PFSK-1 (cell line): ENCODE measurements at regions not wholly inside any gene's neighbourhood (a gene's known extent, or its start where the extent isn't known, plus 50 kb on each side); places are given as distances from the start of the nearest gene placed in this dataset.

Experiments used
- FOXP2 ChIP-seq: optimal IDR thresholded peaks from 2 replicates; pipeline ENCODE3; 2011; ENCODE audit warnings: borderline replicate concordance, control low read depth, inconsistent platforms; ENCODE audit not compliant: insufficient read depth; ENCODE audit errors: extremely low read length, extremely low read depth
- POLR2AphosphoS5 ChIP-seq: IDR thresholded peaks from 2 replicates; pipeline ENCODE4 v1.6.1; 2012; ENCODE audit warnings: low read depth, mild to moderate bottlenecking, control low read depth, low read length, moderate library complexity
- REST ChIP-seq, 2 experiments: IDR thresholded peaks; 2 replicates each; pipeline versions ENCODE4 v1.6.1 to v1.8.0; 2011 to 2012; ENCODE audit warnings: low read depth in 2 of 2, low read length in 2 of 2, control low read depth in 1 of 2, inconsistent platforms in 1 of 2, mild to moderate bottlenecking in 1 of 2, moderate library complexity in 1 of 2; ENCODE audit not compliant: insufficient read depth in 1 of 2
- SIN3A ChIP-seq: IDR thresholded peaks from 2 replicates; pipeline ENCODE4 v1.6.1; 2012; ENCODE audit warnings: mild to moderate bottlenecking, low read length, moderate library complexity, borderline replicate concordance; ENCODE audit not compliant: insufficient read depth
- TAF1 ChIP-seq: IDR thresholded peaks from 2 replicates; pipeline ENCODE4 v1.6.1; 2012; ENCODE audit warnings: low read length, control low read depth, borderline replicate concordance; ENCODE audit not compliant: insufficient read depth

DNA sequence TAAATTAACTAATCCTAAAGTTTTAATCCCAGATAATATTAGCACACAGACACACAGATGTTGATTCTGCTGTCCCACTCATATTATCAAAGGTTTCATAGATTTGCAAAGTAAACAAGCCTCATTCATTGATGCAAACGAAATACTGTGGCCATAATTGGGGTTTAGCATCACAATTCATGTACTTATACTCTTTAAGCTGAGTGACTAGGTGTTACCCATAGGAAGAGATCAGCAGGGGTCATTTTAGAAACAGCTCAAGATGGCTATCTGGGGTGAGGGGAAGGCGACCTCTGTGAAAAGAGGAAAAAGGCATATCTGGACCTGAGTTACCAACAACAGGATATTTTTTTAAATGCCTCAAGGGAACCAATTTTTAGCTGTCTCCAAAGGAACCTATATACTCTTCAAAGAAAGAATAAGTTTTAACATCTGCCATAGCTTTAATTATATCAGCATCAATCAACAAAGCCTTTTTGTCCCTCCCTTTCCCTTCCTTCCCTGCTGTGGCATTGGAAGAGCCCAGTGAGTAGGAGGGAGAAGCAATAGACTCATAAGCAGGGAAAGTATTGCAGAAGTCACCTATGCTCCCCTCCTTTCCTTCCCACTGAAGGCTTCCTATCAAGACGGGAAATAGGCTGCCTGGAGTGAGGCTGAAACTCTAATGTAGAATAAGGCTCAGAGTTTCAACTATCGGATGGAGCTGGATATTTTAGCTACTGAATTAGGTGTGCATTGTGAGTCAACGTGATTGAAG is 553.4 kb downstream of the ZIC1 start:
- TF ChIP-seq TAF1, result no peak
- no peak for TF ChIP-seq POLR2AphosphoS5
- no peak for TF ChIP-seq FOXP2
- no peak for TF ChIP-seq SIN3A
- TF ChIP-seq REST (IDR thresholded peaks at IDR 0.05; ENCODE audit: insufficient read depth in 1 of 2, low read depth in 2 of 2, low read length in 2 of 2), result no peak

DNA sequence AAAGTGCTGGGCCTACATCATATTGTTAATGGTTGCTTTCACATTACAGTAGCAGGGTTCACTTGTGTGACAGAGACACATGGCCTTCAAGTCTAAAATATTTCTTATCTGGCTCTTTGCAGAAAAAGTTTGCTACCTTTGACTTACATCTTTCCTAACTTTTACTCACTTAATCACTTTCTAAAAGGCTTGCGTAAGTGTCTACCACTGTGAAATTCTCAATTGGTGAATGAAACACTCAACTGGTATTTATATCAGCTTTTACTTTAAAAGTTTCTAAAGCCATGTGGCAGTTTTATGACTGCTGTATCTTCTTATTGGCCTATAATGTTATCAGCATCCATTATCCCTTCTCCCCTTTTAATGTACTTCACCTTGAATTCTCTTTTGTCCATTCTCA is 554.5 kb downstream of the ZIC1 start:
- TF ChIP-seq TAF1 (no peak), POLR2AphosphoS5 (no peak)

- TF ChIP-seq SIN3A, result no peak
- no peak for TF ChIP-seq TAF1
- TF ChIP-seq POLR2AphosphoS5, result no peak
- TF ChIP-seq FOXP2, result no peak
- TF ChIP-seq REST (IDR thresholded peaks at IDR 0.05; ENCODE audit: insufficient read depth in 1 of 2, low read depth in 2 of 2, low read length in 2 of 2), result no peak
Measured at GRCh38 chr3:147975165-147975564, 566.0 kb downstream of the ZIC1 start.

GRCh38 chr3:147977001-147977400 is 567.8 kb downstream of the ZIC1 start:
- no peak for TF ChIP-seq SIN3A
- TF ChIP-seq REST (IDR thresholded peaks at IDR 0.05; ENCODE audit: insufficient read depth in 1 of 2, low read depth in 2 of 2, low read length in 2 of 2), result no peak
- TF ChIP-seq FOXP2, result no peak
- no peak for TF ChIP-seq POLR2AphosphoS5
- no peak for TF ChIP-seq TAF1

DNA sequence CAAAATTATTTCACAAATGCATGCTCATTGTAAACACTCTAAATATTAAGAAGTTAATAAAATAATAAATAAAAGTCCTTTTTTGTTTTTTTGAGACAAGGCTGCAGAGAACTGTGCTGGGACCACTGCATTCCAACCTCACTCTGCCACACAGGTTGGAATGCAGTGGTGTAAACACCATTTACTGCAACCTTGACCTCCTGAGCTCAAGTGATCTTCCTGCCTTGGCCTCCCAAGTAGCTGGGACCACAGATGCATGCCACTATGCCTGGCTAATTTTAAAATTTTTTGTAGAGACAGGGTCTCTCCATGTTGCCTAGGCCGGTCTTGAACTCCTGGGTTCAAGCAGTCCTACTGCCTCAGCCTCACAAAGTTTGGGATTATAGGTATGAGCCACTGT is 578.4 kb downstream of the ZIC1 start:
- no peak for TF ChIP-seq TAF1
- no peak for TF ChIP-seq POLR2AphosphoS5
- no peak for TF ChIP-seq REST (IDR thresholded peaks at IDR 0.05; ENCODE audit: insufficient read depth in 1 of 2, low read depth in 2 of 2, low read length in 2 of 2)
- TF ChIP-seq FOXP2, result no peak
- TF ChIP-seq SIN3A, result no peak
